Esophagus squamous epithelium (tissue), 4 donors: ENCODE measurements at regions not wholly inside any gene's neighbourhood (a gene's known extent, or its start where the extent isn't known, plus 50 kb on each side); places are given as distances from the start of the nearest gene placed in this dataset.

Source experiments
- POLR2A ChIP-seq, 4 donors: fragments of 450-650 bp; IDR thresholded peaks; one replicate each; pipeline ENCODE4 v1.6.1; 2017; ENCODE audit warnings: antibody characterized with exemption in 4 of 4, mild to moderate bottlenecking in 4 of 4, moderate library complexity in 3 of 4
- TF ChIP-seq, protein P1 (sequence below), 6 experiments: fragments of 450-650 bp in 4 of 6; fragments of 200-600 bp in 2 of 6; sonication (generic) in 2 of 6; IDR thresholded peaks; one replicate each; pipeline ENCODE4 v1.5.1; 2016 to 2019; ENCODE audit warnings: antibody characterized with exemption in 6 of 6, mild to moderate bottlenecking in 4 of 6, moderate library complexity in 4 of 6

DNA sequence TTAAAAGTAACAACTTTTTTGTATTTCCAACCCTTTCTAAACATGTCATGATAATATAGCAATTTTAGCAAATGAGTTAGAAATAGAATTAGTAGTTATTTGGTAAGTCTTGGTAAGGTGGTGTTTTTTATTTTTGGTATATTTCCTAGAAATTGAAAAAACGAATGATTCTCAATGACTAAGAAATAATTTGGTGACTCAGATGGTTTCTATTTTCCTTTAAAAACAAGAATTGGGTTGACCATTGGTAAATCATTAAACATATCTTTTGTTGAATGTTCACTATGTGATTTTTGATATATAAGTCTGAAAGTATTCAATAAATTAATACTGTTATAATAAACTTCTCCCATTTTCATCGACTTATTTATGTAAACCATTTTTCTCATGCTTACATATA lies 206.2 kb upstream of the BANK1 start:
- TF ChIP-seq, protein P1, sequence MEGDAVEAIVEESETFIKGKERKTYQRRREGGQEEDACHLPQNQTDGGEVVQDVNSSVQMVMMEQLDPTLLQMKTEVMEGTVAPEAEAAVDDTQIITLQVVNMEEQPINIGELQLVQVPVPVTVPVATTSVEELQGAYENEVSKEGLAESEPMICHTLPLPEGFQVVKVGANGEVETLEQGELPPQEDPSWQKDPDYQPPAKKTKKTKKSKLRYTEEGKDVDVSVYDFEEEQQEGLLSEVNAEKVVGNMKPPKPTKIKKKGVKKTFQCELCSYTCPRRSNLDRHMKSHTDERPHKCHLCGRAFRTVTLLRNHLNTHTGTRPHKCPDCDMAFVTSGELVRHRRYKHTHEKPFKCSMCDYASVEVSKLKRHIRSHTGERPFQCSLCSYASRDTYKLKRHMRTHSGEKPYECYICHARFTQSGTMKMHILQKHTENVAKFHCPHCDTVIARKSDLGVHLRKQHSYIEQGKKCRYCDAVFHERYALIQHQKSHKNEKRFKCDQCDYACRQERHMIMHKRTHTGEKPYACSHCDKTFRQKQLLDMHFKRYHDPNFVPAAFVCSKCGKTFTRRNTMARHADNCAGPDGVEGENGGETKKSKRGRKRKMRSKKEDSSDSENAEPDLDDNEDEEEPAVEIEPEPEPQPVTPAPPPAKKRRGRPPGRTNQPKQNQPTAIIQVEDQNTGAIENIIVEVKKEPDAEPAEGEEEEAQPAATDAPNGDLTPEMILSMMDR (IDR thresholded peaks at IDR 0.05) = no peak
- no peak for TF ChIP-seq POLR2A (IDR thresholded peaks at IDR 0.05)
